GM19239 (cell line): ENCODE measurements at regions not wholly inside any gene's neighbourhood (a gene's known extent, or its start where the extent isn't known, plus 50 kb on each side); places are given as distances from the start of the nearest gene placed in this dataset.
"Not testable (repeated sequence)": the region's sequence is repeated elsewhere in the genome, so short reads cannot be mapped to it uniquely, and the experiment has no call there.

ENCODE experiments used
- DNase-seq: peaks from one replicate; pipeline ENCODE4 v3.0.0; 2011; ENCODE audit warnings: low spot score; ENCODE audit not compliant: insufficient read length
- FAIRE-seq: peaks from 2 replicates; lab custom pipeline; 2011; peaks lifted over from hg19 to GRCh38; lab: Jason Lieb, UNC

GRCh38 chr3:176378789-176379188, 818.5 kb downstream of the TBL1XR1 start:
- FAIRE-seq = no peak

GRCh38 chr3:176376531-176376930, 820.8 kb downstream of the TBL1XR1 start:
- DNase-seq (no peak), FAIRE-seq (no peak)

More at GRCh38 chr3:176378789-176379188, 818.5 kb downstream of the TBL1XR1 start:
- no peak for DNase-seq

- no peak for DNase-seq
- FAIRE-seq = no peak
Measured at GRCh38 chr3:176375519-176375918, 821.8 kb downstream of the TBL1XR1 start.

GRCh38 chr3:176362191-176362731, 835.0 kb downstream of the TBL1XR1 start:
- FAIRE-seq = no peak
- no peak for DNase-seq

GRCh38 chr3:176359211-176359610, 838.1 kb downstream of the TBL1XR1 start:
- no peak for DNase-seq

GRCh38 chr3:176357891-176358290, 839.4 kb downstream of the TBL1XR1 start:
- no peak for FAIRE-seq

More at GRCh38 chr3:176359211-176359610, 838.1 kb downstream of the TBL1XR1 start:
- FAIRE-seq = no peak

GRCh38 chr3:176354843-176355242, 842.4 kb downstream of the TBL1XR1 start:
- no peak for DNase-seq
- no peak for FAIRE-seq

More at GRCh38 chr3:176357891-176358290, 839.4 kb downstream of the TBL1XR1 start:
- no peak for DNase-seq

- FAIRE-seq (no peak), DNase-seq (no peak)
Measured at GRCh38 chr3:176352716-176353334, 844.5 kb downstream of the TBL1XR1 start.

GRCh38 chr3:176351408-176351807, 845.9 kb downstream of the TBL1XR1 start:
- FAIRE-seq = no peak
- DNase-seq = no peak

- FAIRE-seq = no peak
- no peak for DNase-seq
Measured at GRCh38 chr3:176349706-176350105, 847.6 kb downstream of the TBL1XR1 start.

- FAIRE-seq (no peak), DNase-seq (no peak)
Measured at GRCh38 chr3:176347424-176348146, 849.7 kb downstream of the TBL1XR1 start.

- DNase-seq (no peak), FAIRE-seq (no peak)
Measured at GRCh38 chr3:176341963-176342362, 855.3 kb downstream of the TBL1XR1 start.

GRCh38 chr3:176328666-176329065, 868.6 kb downstream of the TBL1XR1 start:
- DNase-seq (no peak), FAIRE-seq (no peak)

GRCh38 chr3:176328198-176328597, 869.1 kb downstream of the TBL1XR1 start:
- DNase-seq (no peak), FAIRE-seq (no peak)

- DNase-seq, FAIRE-seq: not testable (repeated sequence)
Measured at GRCh38 chr3:176326894-176327490, 870.3 kb downstream of the TBL1XR1 start.

- DNase-seq, FAIRE-seq: not testable (repeated sequence)
Measured at GRCh38 chr3:176321532-176321931, 875.8 kb downstream of the TBL1XR1 start.

- FAIRE-seq (no peak), DNase-seq (no peak)
Measured at GRCh38 chr3:176321099-176321498, 876.2 kb downstream of the TBL1XR1 start.

GRCh38 chr3:176313426-176313825, 883.9 kb downstream of the TBL1XR1 start:
- DNase-seq (no peak), FAIRE-seq (no peak)

- FAIRE-seq (no peak), DNase-seq (no peak)
Measured at GRCh38 chr3:176310641-176311040, 886.6 kb downstream of the TBL1XR1 start.

- FAIRE-seq (no peak), DNase-seq (no peak)
Measured at GRCh38 chr3:176302271-176302670, 895.0 kb downstream of the TBL1XR1 start.

GRCh38 chr3:176296066-176296597, 901.1 kb downstream of the TBL1XR1 start:
- FAIRE-seq = no peak
- DNase-seq = no peak
